ENCODE measurements at regions not wholly inside any gene's neighbourhood (a gene's known extent, or its start where the extent isn't known, plus 50 kb on each side); places are given as distances from the start of the nearest gene placed in this dataset.

- H3K4me2 ChIP-seq (ENCODE audit: insufficient read depth, low read length), result no peak overlapping the region
- ChIA-PET CTCF (no interaction called here), POLR2A (no interaction called here)
- no peak overlapping the region for H3K4me3 ChIP-seq (replicated peaks in 1 of 3; ENCODE audit: insufficient read depth in 1 of 3, low read depth in 1 of 3, low read length in 3 of 3)
- H3K27ac ChIP-seq (ENCODE audit: insufficient read depth, low read depth, low read length), result no peak overlapping the region
- H3K79me2 ChIP-seq (ENCODE audit: control insufficient read depth, insufficient read depth, low read length), result no peaks in the 10 kb centered on the region
- no peaks in the 10 kb centered on the region for H4K20me1 ChIP-seq (replicated peaks; ENCODE audit: control insufficient read depth, extremely low read depth, insufficient read depth, low read length)
- intact Hi-C loops (cut with micrococcal nuclease), result no loop called here
- no peaks in the 10 kb centered on the region for H3K4me1 ChIP-seq (ENCODE audit: control insufficient read depth, extremely low read depth, insufficient read depth, low read length)
- DNase-seq (ENCODE audit: low read depth, low spot score), result no peak
- H3K36me3 ChIP-seq (ENCODE audit: control insufficient read depth in 2 of 2, extremely low read depth in 1 of 2, insufficient read depth in 2 of 2, low read length in 2 of 2), result no peaks in the 10 kb centered on the region
- no peaks in the 10 kb centered on the region for H3K9me3 ChIP-seq (replicated peaks; ENCODE audit: control insufficient read depth, insufficient read depth, low read length)
- H2AFZ ChIP-seq (ENCODE audit: low read depth, low read length), result no peak overlapping the region
- FAIRE-seq, result no peak
- dilution Hi-C loops (cut with MboI; ENCODE audit: extremely low pct_ligation_motif_present, low sequenced_read_pairs), result no loop called here
- TF ChIP-seq POLR2A (IDR thresholded peaks at IDR 0.05; ENCODE audit: low read depth, low read length), result no peak
- no peak for TF ChIP-seq POLR2AphosphoS5 (IDR thresholded peaks at IDR 0.05; ENCODE audit: insufficient read depth, low read depth, low read length)
- TF ChIP-seq EZH2 (IDR thresholded peaks at IDR 0.05; ENCODE audit: borderline replicate concordance, low read depth, low read length, severe bottlenecking), result no peak
- no peak for TF ChIP-seq CTCF (IDR thresholded peaks at IDR 0.05; ENCODE audit: extremely low read depth in 1 of 2, insufficient read depth in 1 of 2, low read depth in 1 of 2, low read length in 2 of 2)
- TF ChIP-seq JUN (IDR thresholded peaks at IDR 0.05; ENCODE audit: borderline replicate concordance, insufficient read depth, insufficient read length, low read depth), result no peak
- TF ChIP-seq MYC (IDR thresholded peaks at IDR 0.05; ENCODE audit: low read depth, low read length), result no peak
- no peak for TF ChIP-seq FOS (IDR thresholded peaks at IDR 0.05; ENCODE audit: borderline replicate concordance, insufficient read depth, low read length)
- TF ChIP-seq GATA2 (IDR thresholded peaks at IDR 0.05; ENCODE audit: insufficient read depth, insufficient read length, low read depth, low read length), result no peak
- TF ChIP-seq MAX (IDR thresholded peaks at IDR 0.05; ENCODE audit: insufficient read depth, insufficient read length), result no peak
- H3K9ac ChIP-seq (replicated peaks; ENCODE audit: extremely low read depth, insufficient read depth, low read length), result no peak overlapping the region
- H3K9me1 ChIP-seq (replicated peaks; ENCODE audit: control insufficient read depth, extremely low read depth, insufficient read depth, low read length), result no peaks in the 10 kb centered on the region
- H3K27me3 ChIP-seq (ENCODE audit: control insufficient read depth in 2 of 2, insufficient read depth in 2 of 2, low read length in 2 of 2), result no peaks in the 10 kb centered on the region
- BruUV-seq (replicated peaks), result no TSS peak
Measured at GRCh38 chr21:25518491-25518911, 88.8 kb downstream of the MRPL39 start.

All from endothelial cell of umbilical vein (primary cell).